Astrocyte (in vitro differentiated cells and primary cell): ENCODE measurements at regions not wholly inside any gene's neighbourhood (a gene's known extent, or its start where the extent isn't known, plus 50 kb on each side); places are given as distances from the start of the nearest gene placed in this dataset.

Experiments used
- DNase-seq: peaks from one replicate; pipeline ENCODE4 v3.0.0-alpha.2; 2010; ENCODE audit warnings: low read depth
- FAIRE-seq: peaks from 2 replicates; lab custom pipeline; 2011; peaks lifted over from hg19 to GRCh38; lab: Jason Lieb, UNC
- H2AFZ ChIP-seq: 2 replicates; pipeline ENCODE4 v1.6.0; 2012; ENCODE audit warnings: low read depth, low read length, inconsistent platforms
- H3K27ac ChIP-seq: 2 replicates; pipeline ENCODE4 v1.5.1; 2011; ENCODE audit warnings: low read depth, low read length, inconsistent platforms
- H3K27me3 ChIP-seq: 2 replicates; pipeline ENCODE4 v1.6.0; 2011; ENCODE audit warnings: low read length, inconsistent platforms; ENCODE audit not compliant: insufficient read depth
- H3K36me3 ChIP-seq: 2 replicates; pipeline ENCODE4 v1.5.1; 2011; ENCODE audit warnings: low read length, inconsistent platforms; ENCODE audit not compliant: insufficient read depth
- H3K4me1 ChIP-seq: 2 replicates; pipeline ENCODE4 v1.5.1; 2011; ENCODE audit warnings: low read length, inconsistent platforms; ENCODE audit not compliant: insufficient read depth
- H3K4me2 ChIP-seq: 2 replicates; pipeline ENCODE4 v1.6.0; 2012; ENCODE audit warnings: low read length, inconsistent platforms
- H3K4me3 ChIP-seq: 2 replicates; pipeline ENCODE4 v1.5.1; 2011; ENCODE audit warnings: low read depth, mild to moderate bottlenecking, low read length, inconsistent platforms; ENCODE audit not compliant: insufficient read depth
- H3K79me2 ChIP-seq: 2 replicates; pipeline ENCODE4 v1.6.0; 2012; ENCODE audit warnings: mild to moderate bottlenecking, low read length, inconsistent platforms; ENCODE audit not compliant: insufficient read depth
- H3K9ac ChIP-seq: 2 replicates; pipeline ENCODE4 v1.6.0; 2012; ENCODE audit warnings: mild to moderate bottlenecking, low read length, inconsistent platforms
- H3K9me3 ChIP-seq: 2 replicates; pipeline ENCODE4 v1.5.1; 2012; ENCODE audit warnings: low read depth, mild to moderate bottlenecking, low read length, inconsistent platforms; ENCODE audit not compliant: insufficient read depth
- H4K20me1 ChIP-seq: 2 replicates; pipeline ENCODE4 v1.6.0; 2012; ENCODE audit warnings: low read length, inconsistent platforms; ENCODE audit not compliant: insufficient read depth
- H3K27ac Mint-ChIP-seq: one replicate; pipeline ENCODE4 v1.8.0; 2021; ENCODE audit warnings: mild to moderate bottlenecking, mixed read lengths; ENCODE audit not compliant: unreplicated experiment
- H3K27me3 Mint-ChIP-seq: one replicate; pipeline ENCODE4 v1.8.0; 2021; ENCODE audit warnings: low read depth, mixed read lengths; ENCODE audit not compliant: unreplicated experiment
- H3K36me3 Mint-ChIP-seq: one replicate; pipeline ENCODE4 v1.8.0; 2021; ENCODE audit warnings: low read depth, mixed read lengths; ENCODE audit not compliant: unreplicated experiment
- H3K4me1 Mint-ChIP-seq: one replicate; pipeline ENCODE4 v1.8.0; 2021; ENCODE audit warnings: low read depth, mixed read lengths; ENCODE audit not compliant: unreplicated experiment
- H3K4me3 Mint-ChIP-seq: one replicate; pipeline ENCODE4 v1.8.0; 2021; ENCODE audit warnings: mild to moderate bottlenecking, moderate library complexity, mixed read lengths; ENCODE audit not compliant: unreplicated experiment
- H3K9me3 Mint-ChIP-seq: one replicate; pipeline ENCODE4 v1.8.0; 2021; ENCODE audit warnings: mild to moderate bottlenecking, mixed read lengths; ENCODE audit not compliant: unreplicated experiment
- EZH2 ChIP-seq: IDR thresholded peaks from 2 replicates; pipeline ENCODE4 v1.6.1; 2012; ENCODE audit warnings: mild to moderate bottlenecking, low read length, inconsistent platforms; ENCODE audit not compliant: insufficient read depth
- TF ChIP-seq, protein P1 (sequence below): IDR thresholded peaks from 2 replicates; pipeline ENCODE4 v1.5.1; 2011; ENCODE audit warnings: low read depth, mild to moderate bottlenecking, inconsistent platforms, low read length, moderate library complexity; ENCODE audit not compliant: insufficient read depth

DNA sequence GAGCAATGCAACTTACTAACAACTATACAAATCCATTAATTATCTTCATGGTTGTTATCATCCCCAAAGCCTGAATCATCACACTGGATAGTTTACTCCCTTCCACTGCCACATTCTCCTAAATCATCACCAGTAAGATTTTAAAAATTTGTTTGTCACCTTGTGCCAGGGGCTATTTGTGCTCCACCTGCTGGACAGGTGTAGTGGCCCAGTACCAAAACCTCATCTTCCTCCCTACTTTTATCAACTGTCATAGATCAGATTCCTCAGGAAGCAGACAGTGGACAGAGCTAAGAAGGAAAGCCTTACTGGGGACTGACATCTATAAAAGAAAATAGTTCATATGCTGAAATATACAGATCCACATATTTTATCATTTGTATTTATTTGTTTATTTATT lies 280.4 kb downstream of the CDH11 start:
- DNase-seq = no peak
- no peak overlapping the region for H3K27ac ChIP-seq
- H4K20me1 ChIP-seq = no peaks in the 10 kb centered on the region
- no peak overlapping the region for H3K4me3 ChIP-seq
- H3K27me3 ChIP-seq = no peaks in the 10 kb centered on the region
- Mint-ChIP-seq H3K36me3 (no peaks in the 10 kb centered on the region), H3K9me3 (peaks cover 2% of the 10 kb centered on the region), H3K27me3 (peaks cover 4% of the 10 kb centered on the region), H3K4me3 (no peak overlapping the region), H3K27ac (no peak overlapping the region), H3K4me1 (peaks cover 7% of the 10 kb centered on the region)
- no peak overlapping the region for H2AFZ ChIP-seq
- no peaks in the 10 kb centered on the region for H3K36me3 ChIP-seq
- no peaks in the 10 kb centered on the region for H3K4me1 ChIP-seq
- no peak for TF ChIP-seq EZH2
- TF ChIP-seq, protein P1, sequence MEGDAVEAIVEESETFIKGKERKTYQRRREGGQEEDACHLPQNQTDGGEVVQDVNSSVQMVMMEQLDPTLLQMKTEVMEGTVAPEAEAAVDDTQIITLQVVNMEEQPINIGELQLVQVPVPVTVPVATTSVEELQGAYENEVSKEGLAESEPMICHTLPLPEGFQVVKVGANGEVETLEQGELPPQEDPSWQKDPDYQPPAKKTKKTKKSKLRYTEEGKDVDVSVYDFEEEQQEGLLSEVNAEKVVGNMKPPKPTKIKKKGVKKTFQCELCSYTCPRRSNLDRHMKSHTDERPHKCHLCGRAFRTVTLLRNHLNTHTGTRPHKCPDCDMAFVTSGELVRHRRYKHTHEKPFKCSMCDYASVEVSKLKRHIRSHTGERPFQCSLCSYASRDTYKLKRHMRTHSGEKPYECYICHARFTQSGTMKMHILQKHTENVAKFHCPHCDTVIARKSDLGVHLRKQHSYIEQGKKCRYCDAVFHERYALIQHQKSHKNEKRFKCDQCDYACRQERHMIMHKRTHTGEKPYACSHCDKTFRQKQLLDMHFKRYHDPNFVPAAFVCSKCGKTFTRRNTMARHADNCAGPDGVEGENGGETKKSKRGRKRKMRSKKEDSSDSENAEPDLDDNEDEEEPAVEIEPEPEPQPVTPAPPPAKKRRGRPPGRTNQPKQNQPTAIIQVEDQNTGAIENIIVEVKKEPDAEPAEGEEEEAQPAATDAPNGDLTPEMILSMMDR = no peak
- no peak for FAIRE-seq
- no peak overlapping the region for H3K4me2 ChIP-seq
- no peaks in the 10 kb centered on the region for H3K9me3 ChIP-seq
- H3K79me2 ChIP-seq = no peaks in the 10 kb centered on the region
- H3K9ac ChIP-seq = no peak overlapping the region

DNA sequence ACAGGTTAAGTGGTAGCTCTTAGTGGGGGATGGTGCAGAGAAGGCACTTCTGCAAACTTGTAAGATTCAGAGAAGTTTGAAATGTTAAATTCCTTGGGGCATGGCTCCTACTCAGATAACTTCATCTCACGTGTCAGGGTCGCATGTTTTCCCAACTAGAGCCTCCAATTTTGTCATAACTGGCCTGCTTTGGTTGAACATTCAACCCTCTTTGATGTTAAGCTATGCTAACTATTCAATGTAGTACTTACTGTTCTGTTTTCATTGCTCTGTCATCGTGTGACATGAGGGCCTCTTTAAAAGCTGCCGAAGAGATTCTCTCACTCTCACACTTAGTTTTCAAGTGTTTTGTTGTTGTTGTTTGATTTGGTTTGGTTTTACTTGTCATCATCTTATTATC lies 280.8 kb downstream of the CDH11 start:
- Histone ChIP-seq H2AFZ (no peak overlapping the region), H3K4me1 (no peaks in the 10 kb centered on the region), H3K79me2 (no peaks in the 10 kb centered on the region), H3K9me3 (no peaks in the 10 kb centered on the region), H3K9ac (no peak overlapping the region), H3K27ac (no peak overlapping the region), H3K27me3 (no peaks in the 10 kb centered on the region), H3K4me3 (no peak overlapping the region), H4K20me1 (no peaks in the 10 kb centered on the region), H3K36me3 (no peaks in the 10 kb centered on the region), H3K4me2 (no peak overlapping the region)
- DNase-seq = no peak
- H3K4me3 Mint-ChIP-seq = no peak overlapping the region
- peaks cover 4% of the 10 kb centered on the region for H3K27me3 Mint-ChIP-seq
- TF ChIP-seq EZH2 = no peak
- TF ChIP-seq, protein P1 = no peak
- no peak overlapping the region for H3K27ac Mint-ChIP-seq
- no peak for FAIRE-seq
- peaks cover 4% of the 10 kb centered on the region for H3K9me3 Mint-ChIP-seq
- no peaks in the 10 kb centered on the region for H3K36me3 Mint-ChIP-seq
- H3K4me1 Mint-ChIP-seq = peaks cover 7% of the 10 kb centered on the region

DNA sequence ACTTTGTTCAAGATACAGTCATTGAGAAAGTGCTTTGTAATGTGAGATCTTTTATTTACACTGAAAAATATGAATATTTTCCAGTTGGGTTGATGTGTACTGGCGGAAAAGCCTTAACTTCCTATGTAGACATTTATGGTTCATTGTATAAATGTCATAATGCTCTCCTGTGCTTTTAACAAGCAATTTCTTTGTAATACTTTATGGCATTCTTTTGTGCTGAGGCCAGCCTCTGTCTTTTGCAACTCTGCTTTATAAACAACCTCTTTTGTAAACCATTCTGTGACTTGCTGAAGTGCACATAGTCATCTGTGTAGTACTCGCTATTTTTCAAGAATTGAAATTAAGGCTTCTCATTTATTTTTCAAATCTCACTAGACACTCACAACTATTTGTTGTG lies 291.2 kb downstream of the CDH11 start:
- no peaks in the 10 kb centered on the region for H3K27me3 ChIP-seq
- no peaks in the 10 kb centered on the region for H3K4me1 Mint-ChIP-seq
- H3K9me3 Mint-ChIP-seq = peaks cover 15% of the 10 kb centered on the region
- FAIRE-seq (no peak), DNase-seq (peak; percentile 27)
- no peaks in the 10 kb centered on the region for H3K36me3 ChIP-seq
- H3K4me1 ChIP-seq = no peaks in the 10 kb centered on the region
- H3K4me3 Mint-ChIP-seq = no peak overlapping the region
- no peak overlapping the region for H2AFZ ChIP-seq
- no peak overlapping the region for H3K9ac ChIP-seq
- H3K4me2 ChIP-seq = no peak overlapping the region
- H3K4me3 ChIP-seq = no peak overlapping the region
- no peak overlapping the region for H3K27ac Mint-ChIP-seq
- no peaks in the 10 kb centered on the region for H3K36me3 Mint-ChIP-seq
- H3K27me3 Mint-ChIP-seq = no peaks in the 10 kb centered on the region
- H4K20me1 ChIP-seq = no peaks in the 10 kb centered on the region
- no peaks in the 10 kb centered on the region for H3K9me3 ChIP-seq
- TF ChIP-seq, protein P1 = no peak
- TF ChIP-seq EZH2 = no peak
- H3K79me2 ChIP-seq = no peaks in the 10 kb centered on the region
- H3K27ac ChIP-seq = no peak overlapping the region
